ENCODE measurements at regions not wholly inside any gene's neighbourhood (a gene's known extent, or its start where the extent isn't known, plus 50 kb on each side); places are given as distances from the start of the nearest gene placed in this dataset.

- TF ChIP-seq POLR2AphosphoS5 (IDR thresholded peaks at IDR 0.05; ENCODE audit: low read depth, low read length) (no peak), POLR2A (IDR thresholded peaks at IDR 0.05; ENCODE audit: low read depth, low read length) (no peak)
Measured at GRCh38 chr16:59030923-59031485, 296.9 kb upstream of the GOT2 start.

Measured in GM12892 (cell line).